HEK293T (cell line): ENCODE measurements at regions not wholly inside any gene's neighbourhood (a gene's known extent, or its start where the extent isn't known, plus 50 kb on each side); places are given as distances from the start of the nearest gene placed in this dataset.

ENCODE experiments used
- ARNT ChIP-seq: fragments of 450-650 bp; IDR thresholded peaks from 2 replicates; pipeline ENCODE4 v1.6.1; 2017; ENCODE audit warnings: mild to moderate bottlenecking
- ELF4 ChIP-seq: fragments of 450-650 bp; IDR thresholded peaks from 2 replicates; pipeline ENCODE4 v1.6.1; 2017; ENCODE audit warnings: antibody characterized with exemption
- FOXA1 ChIP-seq: fragments of 450-650 bp; IDR thresholded peaks from 2 replicates; pipeline ENCODE4 v1.6.1; 2016; ENCODE audit warnings: mild to moderate bottlenecking
- FOXK2 ChIP-seq: fragments of 450-650 bp; IDR thresholded peaks from 2 replicates; pipeline ENCODE4 v1.6.1; 2016; ENCODE audit warnings: mild to moderate bottlenecking
- LEF1 ChIP-seq: fragments of 450-650 bp; IDR thresholded peaks from 2 replicates; pipeline ENCODE4 v1.6.1; 2017; ENCODE audit warnings: mild to moderate bottlenecking, borderline replicate concordance
- NFRKB ChIP-seq: fragments of 450-650 bp; IDR thresholded peaks from 2 replicates; pipeline ENCODE4 v1.6.1; 2016; ENCODE audit warnings: mild to moderate bottlenecking, moderate library complexity
- SP1 ChIP-seq: fragments of 450-650 bp; IDR thresholded peaks from 2 replicates; pipeline ENCODE4 v1.6.1; 2017
- SUZ12 ChIP-seq: fragments of 450-650 bp; IDR thresholded peaks from 2 replicates; pipeline ENCODE4 v1.6.1; 2016; ENCODE audit warnings: mild to moderate bottlenecking
- TARDBP ChIP-seq: fragments of 450-650 bp; IDR thresholded peaks from 2 replicates; pipeline ENCODE4 v1.6.1; 2016

DNA sequence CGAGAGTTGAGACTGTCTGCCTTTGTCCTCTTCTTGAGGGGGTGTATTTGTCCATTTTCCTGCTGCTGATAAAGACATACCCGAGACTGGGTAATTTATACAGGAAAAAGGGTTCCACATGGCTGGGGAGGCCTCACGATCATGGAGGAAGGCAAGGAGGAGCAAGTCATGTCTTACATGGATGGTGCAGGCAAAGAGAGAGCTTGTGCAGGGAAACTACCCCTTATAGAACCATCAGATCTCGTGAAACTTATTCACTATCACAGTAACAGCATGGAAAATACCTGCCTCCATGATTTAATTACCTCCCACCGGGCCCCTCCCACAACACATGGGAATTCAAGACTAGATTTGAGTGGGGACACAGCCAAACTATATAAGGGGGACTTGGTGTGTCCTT, 338.2 kb upstream of the TNRC6C start:
- no peak for TF ChIP-seq TARDBP
- no peak for TF ChIP-seq ELF4
- TF ChIP-seq FOXK2 = no peak
- no peak for TF ChIP-seq SUZ12
- no peak for TF ChIP-seq NFRKB
- no peak for TF ChIP-seq LEF1
- TF ChIP-seq FOXA1 = no peak
- no peak for TF ChIP-seq SP1
- no peak for TF ChIP-seq ARNT
